ENCODE measurements at regions not wholly inside any gene's neighbourhood (a gene's known extent, or its start where the extent isn't known, plus 50 kb on each side); places are given as distances from the start of the nearest gene placed in this dataset.

DNA sequence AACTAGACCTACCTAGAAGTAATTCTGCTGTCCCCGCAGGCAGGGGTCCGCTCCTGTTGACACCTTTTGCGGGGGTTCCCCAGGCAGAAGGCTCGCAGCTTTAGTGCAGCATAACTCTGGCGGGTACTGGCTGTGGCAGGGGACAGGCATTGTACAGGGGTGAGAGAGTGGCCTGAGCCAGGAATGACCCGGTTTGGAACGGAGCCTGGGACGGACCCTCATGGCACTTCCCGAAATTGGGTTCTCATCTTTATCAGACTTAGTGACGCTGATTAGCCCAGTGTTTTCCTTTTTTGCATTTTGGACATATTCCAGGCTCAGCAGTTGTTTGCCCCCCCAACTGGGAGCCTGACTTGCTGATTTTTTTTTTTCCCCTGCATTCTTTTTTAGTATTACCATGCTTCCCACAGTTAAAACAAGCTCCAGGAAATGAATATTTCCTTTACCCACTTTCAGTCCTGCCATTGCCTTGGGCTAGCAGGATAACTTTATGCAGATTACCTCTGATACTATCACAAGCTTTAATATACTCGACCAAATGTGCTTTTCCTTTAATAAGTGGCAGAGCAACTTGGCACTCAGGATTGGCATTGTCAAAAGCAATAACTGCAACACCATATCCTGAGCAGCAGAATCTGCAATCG lies 55.8 kb upstream of the WDR1 start:
- no peak overlapping the region for H3K4me3 ChIP-seq (ENCODE audit: low read length)
- TF ChIP-seq, protein P1, sequence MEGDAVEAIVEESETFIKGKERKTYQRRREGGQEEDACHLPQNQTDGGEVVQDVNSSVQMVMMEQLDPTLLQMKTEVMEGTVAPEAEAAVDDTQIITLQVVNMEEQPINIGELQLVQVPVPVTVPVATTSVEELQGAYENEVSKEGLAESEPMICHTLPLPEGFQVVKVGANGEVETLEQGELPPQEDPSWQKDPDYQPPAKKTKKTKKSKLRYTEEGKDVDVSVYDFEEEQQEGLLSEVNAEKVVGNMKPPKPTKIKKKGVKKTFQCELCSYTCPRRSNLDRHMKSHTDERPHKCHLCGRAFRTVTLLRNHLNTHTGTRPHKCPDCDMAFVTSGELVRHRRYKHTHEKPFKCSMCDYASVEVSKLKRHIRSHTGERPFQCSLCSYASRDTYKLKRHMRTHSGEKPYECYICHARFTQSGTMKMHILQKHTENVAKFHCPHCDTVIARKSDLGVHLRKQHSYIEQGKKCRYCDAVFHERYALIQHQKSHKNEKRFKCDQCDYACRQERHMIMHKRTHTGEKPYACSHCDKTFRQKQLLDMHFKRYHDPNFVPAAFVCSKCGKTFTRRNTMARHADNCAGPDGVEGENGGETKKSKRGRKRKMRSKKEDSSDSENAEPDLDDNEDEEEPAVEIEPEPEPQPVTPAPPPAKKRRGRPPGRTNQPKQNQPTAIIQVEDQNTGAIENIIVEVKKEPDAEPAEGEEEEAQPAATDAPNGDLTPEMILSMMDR (IDR thresholded peaks at IDR 0.05; ENCODE audit: insufficient read depth, low read depth, low read length, missing control alignments), result no peak
- no peak for DNase-seq (ENCODE audit: low read depth)

DNA sequence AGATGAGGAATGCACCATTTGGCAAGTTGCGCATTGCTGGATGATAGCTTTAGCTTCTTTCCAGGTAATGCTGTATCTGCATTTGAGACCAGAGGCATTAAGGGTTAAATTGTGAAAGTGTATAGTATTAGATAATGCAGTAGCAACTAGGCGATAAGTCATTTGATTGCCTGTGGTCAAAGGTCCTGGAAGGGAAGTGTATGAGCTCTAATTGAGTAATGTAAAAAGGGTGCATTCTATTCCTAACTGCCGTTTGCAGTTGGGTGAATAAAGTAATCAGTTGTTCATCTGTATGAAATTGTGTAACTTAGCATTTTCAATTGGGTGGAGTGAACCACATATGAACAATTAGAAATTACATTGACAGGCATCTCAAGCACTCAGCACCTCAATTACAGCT lies 54.5 kb upstream of the WDR1 start:
- no peak overlapping the region for H3K4me3 ChIP-seq (ENCODE audit: low read length)
- TF ChIP-seq, protein P1 (IDR thresholded peaks at IDR 0.05; ENCODE audit: insufficient read depth, low read depth, low read length, missing control alignments), result no peak
- DNase-seq (ENCODE audit: low read depth), result peak; percentile 30

DNA sequence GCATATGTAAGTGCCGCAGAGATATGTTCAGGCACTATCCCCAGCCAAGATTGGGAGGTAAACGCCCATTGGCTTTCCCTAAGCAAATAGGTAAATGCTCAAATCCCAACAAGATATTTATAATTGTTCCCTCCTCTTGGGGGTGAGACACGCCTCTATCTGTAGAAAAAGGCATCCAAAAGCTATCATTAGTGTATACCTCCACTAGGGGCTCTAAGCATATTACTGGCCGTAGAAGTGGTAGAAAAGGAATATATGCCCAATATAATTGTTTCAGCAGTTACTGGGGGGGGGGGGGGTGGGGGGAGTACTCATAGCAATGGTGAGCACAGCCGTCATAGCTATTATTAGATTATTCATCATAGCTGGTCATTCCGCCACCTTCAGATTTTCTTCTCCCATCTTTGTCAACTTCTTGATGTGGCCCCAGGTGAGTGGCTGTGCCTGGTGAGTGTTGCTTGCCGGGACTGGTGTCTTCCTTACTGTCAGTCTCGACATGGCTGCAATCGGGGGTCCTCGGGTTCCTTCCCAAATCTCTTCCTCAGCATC lies 53.3 kb upstream of the WDR1 start:
- TF ChIP-seq, protein P1 (IDR thresholded peaks at IDR 0.05; ENCODE audit: insufficient read depth, low read depth, low read length, missing control alignments), result no peak
- DNase-seq (ENCODE audit: low read depth), result no peak
- H3K4me3 ChIP-seq (ENCODE audit: low read length), result no peak overlapping the region

DNA sequence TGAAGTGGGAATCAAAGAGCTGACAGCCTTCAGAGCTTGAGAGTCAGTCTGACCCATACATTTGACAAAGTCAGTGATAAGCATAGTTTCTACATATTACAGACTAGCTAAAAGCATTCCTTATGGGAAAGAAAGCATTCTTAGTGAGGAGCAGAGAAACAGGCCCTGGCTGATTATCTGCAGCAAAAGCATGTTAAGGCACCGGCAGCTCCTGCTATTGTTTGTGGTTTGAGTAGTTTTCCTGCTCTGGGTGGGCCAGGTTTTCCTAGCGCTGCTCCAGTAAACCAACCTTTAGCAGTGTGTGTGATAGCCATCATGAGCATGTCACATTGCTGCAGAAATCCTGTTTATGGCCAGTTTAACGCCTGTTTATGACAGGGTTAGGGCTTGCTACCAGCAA lies 51.6 kb upstream of the WDR1 start:
- DNase-seq (ENCODE audit: low read depth), result no peak
- TF ChIP-seq, protein P1 (IDR thresholded peaks at IDR 0.05; ENCODE audit: insufficient read depth, low read depth, low read length, missing control alignments), result no peak

DNA sequence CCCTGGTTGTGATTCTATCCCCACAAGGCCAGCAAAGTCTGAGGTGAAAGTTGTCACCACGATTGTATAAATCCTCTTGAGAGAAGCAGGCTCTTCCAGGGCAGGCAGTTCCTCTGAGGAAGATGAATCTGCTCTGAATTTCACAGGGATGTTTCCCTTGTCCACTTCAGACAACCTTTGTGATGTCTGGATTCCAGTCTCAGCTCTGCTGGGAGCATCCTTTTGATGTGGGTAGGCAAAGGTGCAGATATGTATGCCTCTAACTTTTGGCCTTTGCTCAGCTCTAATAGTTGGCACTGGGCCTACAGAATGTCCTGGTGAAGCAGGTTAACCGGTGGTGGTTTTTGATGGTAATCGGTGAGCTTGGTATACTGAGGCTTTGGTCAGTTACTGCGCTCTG lies 50.6 kb upstream of the WDR1 start:
- TF ChIP-seq, protein P1 (IDR thresholded peaks at IDR 0.05; ENCODE audit: insufficient read depth, low read depth, low read length, missing control alignments), result no peak
- no peak overlapping the region for H3K4me3 ChIP-seq (ENCODE audit: low read length)
- DNase-seq (ENCODE audit: low read depth), result no peak

More for the DNA sequence above, 51.6 kb upstream of the WDR1 start:
- no peak overlapping the region for H3K4me3 ChIP-seq (ENCODE audit: low read length)
